ENCODE measurements at regions not wholly inside any gene's neighbourhood (a gene's known extent, or its start where the extent isn't known, plus 50 kb on each side); places are given as distances from the start of the nearest gene placed in this dataset.
"Not testable (repeated sequence)": the region's sequence is repeated elsewhere in the genome, so short reads cannot be mapped to it uniquely, and the experiment has no call there.

- no peak overlapping the region for H3K4me3 ChIP-seq (ENCODE audit: low read length)
- H3K4me1 ChIP-seq (ENCODE audit: control insufficient read depth, insufficient read depth, low read length), result no peaks in the 10 kb centered on the region
- no peak overlapping the region for H3K27ac ChIP-seq (ENCODE audit: low read depth, low read length)
Observed at GRCh38 chr20:30285677-30286076, 971.8 kb upstream of the DEFB115 start.

GRCh38 chr20:30286157-30286556 lies 971.3 kb upstream of the DEFB115 start:
- H3K4me3 ChIP-seq (ENCODE audit: low read length), result no peak overlapping the region

More at GRCh38 chr20:30285677-30286076, 971.8 kb upstream of the DEFB115 start:
- H3K9ac ChIP-seq (ENCODE audit: low read length), result no peak overlapping the region
- H3K36me3 ChIP-seq (ENCODE audit: control insufficient read depth, insufficient read depth, low read length), result no peaks in the 10 kb centered on the region
- H3K27me3 ChIP-seq (ENCODE audit: control insufficient read depth, insufficient read depth, low read length), result no peaks in the 10 kb centered on the region

GRCh38 chr20:30287459-30287858 lies 970.0 kb upstream of the DEFB115 start:
- H3K9ac ChIP-seq (ENCODE audit: low read length); H3K27me3 ChIP-seq (ENCODE audit: control insufficient read depth, insufficient read depth, low read length); H3K36me3 ChIP-seq (ENCODE audit: control insufficient read depth, insufficient read depth, low read length); H3K27ac ChIP-seq (ENCODE audit: low read depth, low read length); H3K4me1 ChIP-seq (ENCODE audit: control insufficient read depth, insufficient read depth, low read length); H3K4me3 ChIP-seq (ENCODE audit: low read length): not testable (repeated sequence)

More at GRCh38 chr20:30286157-30286556, 971.3 kb upstream of the DEFB115 start:
- Histone ChIP-seq H3K27ac (ENCODE audit: low read depth, low read length) (no peak overlapping the region), H3K36me3 (ENCODE audit: control insufficient read depth, insufficient read depth, low read length) (no peaks in the 10 kb centered on the region), H3K4me1 (ENCODE audit: control insufficient read depth, insufficient read depth, low read length) (no peaks in the 10 kb centered on the region), H3K27me3 (ENCODE audit: control insufficient read depth, insufficient read depth, low read length) (no peaks in the 10 kb centered on the region), H3K9ac (ENCODE audit: low read length) (no peak overlapping the region)

GRCh38 chr20:30288346-30288745 lies 969.1 kb upstream of the DEFB115 start:
- Histone ChIP-seq H3K27me3 (ENCODE audit: control insufficient read depth, insufficient read depth, low read length) (no peaks in the 10 kb centered on the region), H3K4me3 (ENCODE audit: low read length) (no peak overlapping the region), H3K9ac (ENCODE audit: low read length) (no peak overlapping the region), H3K4me1 (ENCODE audit: control insufficient read depth, insufficient read depth, low read length) (no peaks in the 10 kb centered on the region), H3K27ac (ENCODE audit: low read depth, low read length) (peak overlapping the region; percentile 40), H3K36me3 (ENCODE audit: control insufficient read depth, insufficient read depth, low read length) (no peaks in the 10 kb centered on the region)

GRCh38 chr20:30289049-30289448 lies 968.4 kb upstream of the DEFB115 start:
- not testable (repeated sequence) for H3K36me3 ChIP-seq (ENCODE audit: control insufficient read depth, insufficient read depth, low read length); H3K4me1 ChIP-seq (ENCODE audit: control insufficient read depth, insufficient read depth, low read length); H3K9ac ChIP-seq (ENCODE audit: low read length); H3K27me3 ChIP-seq (ENCODE audit: control insufficient read depth, insufficient read depth, low read length)
- peak overlapping the region; percentile 64 for H3K27ac ChIP-seq (ENCODE audit: low read depth, low read length)
- H3K4me3 ChIP-seq (ENCODE audit: low read length), result peak overlapping the region; percentile 32

GRCh38 chr20:30289711-30290141 lies 967.7 kb upstream of the DEFB115 start:
- H3K36me3 ChIP-seq (ENCODE audit: control insufficient read depth, insufficient read depth, low read length); H3K27me3 ChIP-seq (ENCODE audit: control insufficient read depth, insufficient read depth, low read length); H3K9ac ChIP-seq (ENCODE audit: low read length); H3K4me1 ChIP-seq (ENCODE audit: control insufficient read depth, insufficient read depth, low read length): not testable (repeated sequence)
- peak overlapping the region; percentile 64 for H3K27ac ChIP-seq (ENCODE audit: low read depth, low read length)
- H3K4me3 ChIP-seq (ENCODE audit: low read length), result peak overlapping the region; percentile 58

- H3K4me1 ChIP-seq (ENCODE audit: control insufficient read depth, insufficient read depth, low read length); H3K36me3 ChIP-seq (ENCODE audit: control insufficient read depth, insufficient read depth, low read length); H3K27me3 ChIP-seq (ENCODE audit: control insufficient read depth, insufficient read depth, low read length); H3K9ac ChIP-seq (ENCODE audit: low read length): not testable (repeated sequence)
- H3K27ac ChIP-seq (ENCODE audit: low read depth, low read length), result peak overlapping the region; percentile 40
- peak overlapping the region; percentile 46 for H3K4me3 ChIP-seq (ENCODE audit: low read length)
Observed at GRCh38 chr20:30290361-30291063, 967.0 kb upstream of the DEFB115 start.

GRCh38 chr20:30291064-30291379 lies 966.4 kb upstream of the DEFB115 start:
- H3K4me3 ChIP-seq (ENCODE audit: low read length); H3K4me1 ChIP-seq (ENCODE audit: control insufficient read depth, insufficient read depth, low read length); H3K27ac ChIP-seq (ENCODE audit: low read depth, low read length): not testable (repeated sequence)

GRCh38 chr20:30291686-30292085 lies 965.8 kb upstream of the DEFB115 start:
- H3K27ac ChIP-seq (ENCODE audit: low read depth, low read length); H3K9ac ChIP-seq (ENCODE audit: low read length); H3K36me3 ChIP-seq (ENCODE audit: control insufficient read depth, insufficient read depth, low read length); H3K4me3 ChIP-seq (ENCODE audit: low read length); H3K27me3 ChIP-seq (ENCODE audit: control insufficient read depth, insufficient read depth, low read length); H3K4me1 ChIP-seq (ENCODE audit: control insufficient read depth, insufficient read depth, low read length): not testable (repeated sequence)

More at GRCh38 chr20:30291064-30291379, 966.4 kb upstream of the DEFB115 start:
- H3K36me3 ChIP-seq (ENCODE audit: control insufficient read depth, insufficient read depth, low read length); H3K27me3 ChIP-seq (ENCODE audit: control insufficient read depth, insufficient read depth, low read length); H3K9ac ChIP-seq (ENCODE audit: low read length): not testable (repeated sequence)

- not testable (repeated sequence) for H3K27ac ChIP-seq (ENCODE audit: low read depth, low read length); H3K27me3 ChIP-seq (ENCODE audit: control insufficient read depth, insufficient read depth, low read length); H3K4me1 ChIP-seq (ENCODE audit: control insufficient read depth, insufficient read depth, low read length); H3K4me3 ChIP-seq (ENCODE audit: low read length); H3K9ac ChIP-seq (ENCODE audit: low read length); H3K36me3 ChIP-seq (ENCODE audit: control insufficient read depth, insufficient read depth, low read length)
Observed at GRCh38 chr20:30295396-30295795, 962.1 kb upstream of the DEFB115 start.

- H3K36me3 ChIP-seq (ENCODE audit: control insufficient read depth, insufficient read depth, low read length); H3K27ac ChIP-seq (ENCODE audit: low read depth, low read length); H3K4me1 ChIP-seq (ENCODE audit: control insufficient read depth, insufficient read depth, low read length); H3K4me3 ChIP-seq (ENCODE audit: low read length); H3K27me3 ChIP-seq (ENCODE audit: control insufficient read depth, insufficient read depth, low read length); H3K9ac ChIP-seq (ENCODE audit: low read length): not testable (repeated sequence)
Observed at GRCh38 chr20:30295967-30296366, 961.5 kb upstream of the DEFB115 start.

GRCh38 chr20:30297878-30298595 lies 959.4 kb upstream of the DEFB115 start:
- not testable (repeated sequence) for H3K27ac ChIP-seq (ENCODE audit: low read depth, low read length); H3K36me3 ChIP-seq (ENCODE audit: control insufficient read depth, insufficient read depth, low read length); H3K4me1 ChIP-seq (ENCODE audit: control insufficient read depth, insufficient read depth, low read length); H3K27me3 ChIP-seq (ENCODE audit: control insufficient read depth, insufficient read depth, low read length); H3K9ac ChIP-seq (ENCODE audit: low read length); H3K4me3 ChIP-seq (ENCODE audit: low read length)

GRCh38 chr20:30300220-30300642 lies 957.2 kb upstream of the DEFB115 start:
- H3K27me3 ChIP-seq (ENCODE audit: control insufficient read depth, insufficient read depth, low read length); H3K9ac ChIP-seq (ENCODE audit: low read length); H3K4me1 ChIP-seq (ENCODE audit: control insufficient read depth, insufficient read depth, low read length); H3K27ac ChIP-seq (ENCODE audit: low read depth, low read length); H3K36me3 ChIP-seq (ENCODE audit: control insufficient read depth, insufficient read depth, low read length): not testable (repeated sequence)
- peak overlapping the region; percentile 21 for H3K4me3 ChIP-seq (ENCODE audit: low read length)
